ENCODE measurements at regions not wholly inside any gene's neighbourhood (a gene's known extent, or its start where the extent isn't known, plus 50 kb on each side); places are given as distances from the start of the nearest gene placed in this dataset.

- no peak overlapping the region for H3K4me3 Mint-ChIP-seq (ENCODE audit: unreplicated experiment)
- H3K27ac Mint-ChIP-seq (ENCODE audit: unreplicated experiment): no peak overlapping the region
- H3K9me3 Mint-ChIP-seq (ENCODE audit: unreplicated experiment): no peaks in the 10 kb centered on the region
Observed at GRCh38 chrX:74119016-74119910, 184.7 kb upstream of the ZCCHC13 start.

DNA sequence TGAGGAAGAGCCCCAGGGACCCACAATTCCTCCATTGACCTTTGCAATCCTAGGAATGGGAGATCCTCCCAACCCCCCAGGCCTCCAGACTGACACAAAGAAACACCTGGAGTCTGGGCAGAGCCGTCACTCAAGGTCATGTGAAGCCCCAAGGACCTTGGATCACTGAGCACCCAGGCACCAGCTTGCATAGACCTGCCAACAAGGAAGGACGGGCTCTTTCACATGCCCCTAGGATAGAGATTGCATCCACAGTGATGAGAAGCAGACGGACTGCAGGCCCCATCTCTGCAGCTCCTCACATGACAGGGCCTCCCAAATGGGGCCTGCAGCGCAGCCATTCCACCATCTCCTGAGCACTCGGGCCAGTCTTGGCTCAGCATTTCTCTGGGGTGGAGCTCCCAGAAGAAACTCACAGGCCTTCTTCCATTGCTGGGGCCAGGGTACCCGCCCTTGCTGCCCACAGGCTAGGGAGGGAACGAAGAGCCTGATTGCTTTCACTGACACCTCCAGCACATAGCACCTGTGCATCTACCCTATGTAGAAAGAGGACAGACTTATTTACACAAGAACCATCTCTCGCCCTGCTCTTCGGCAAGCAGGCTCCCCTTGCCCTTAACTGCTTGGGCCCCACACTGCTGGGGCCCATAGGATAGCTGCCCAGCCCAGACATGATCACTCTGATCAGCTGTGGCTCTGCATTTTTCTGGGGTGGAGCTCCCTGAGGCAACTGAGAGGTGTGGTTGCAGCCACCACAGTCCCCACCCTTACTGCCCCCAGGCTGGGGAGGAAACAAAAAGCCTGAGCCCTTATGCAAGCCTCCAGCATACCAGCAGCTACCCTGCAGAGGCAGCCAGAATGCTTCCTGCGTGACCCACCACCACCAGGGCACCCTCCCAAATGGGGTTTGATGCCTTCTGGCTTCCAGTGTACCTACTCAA is 185.7 kb upstream of the ZCCHC13 start:
- H3K9me3 Mint-ChIP-seq (ENCODE audit: unreplicated experiment): no peaks in the 10 kb centered on the region
- TF ChIP-seq, protein P1, sequence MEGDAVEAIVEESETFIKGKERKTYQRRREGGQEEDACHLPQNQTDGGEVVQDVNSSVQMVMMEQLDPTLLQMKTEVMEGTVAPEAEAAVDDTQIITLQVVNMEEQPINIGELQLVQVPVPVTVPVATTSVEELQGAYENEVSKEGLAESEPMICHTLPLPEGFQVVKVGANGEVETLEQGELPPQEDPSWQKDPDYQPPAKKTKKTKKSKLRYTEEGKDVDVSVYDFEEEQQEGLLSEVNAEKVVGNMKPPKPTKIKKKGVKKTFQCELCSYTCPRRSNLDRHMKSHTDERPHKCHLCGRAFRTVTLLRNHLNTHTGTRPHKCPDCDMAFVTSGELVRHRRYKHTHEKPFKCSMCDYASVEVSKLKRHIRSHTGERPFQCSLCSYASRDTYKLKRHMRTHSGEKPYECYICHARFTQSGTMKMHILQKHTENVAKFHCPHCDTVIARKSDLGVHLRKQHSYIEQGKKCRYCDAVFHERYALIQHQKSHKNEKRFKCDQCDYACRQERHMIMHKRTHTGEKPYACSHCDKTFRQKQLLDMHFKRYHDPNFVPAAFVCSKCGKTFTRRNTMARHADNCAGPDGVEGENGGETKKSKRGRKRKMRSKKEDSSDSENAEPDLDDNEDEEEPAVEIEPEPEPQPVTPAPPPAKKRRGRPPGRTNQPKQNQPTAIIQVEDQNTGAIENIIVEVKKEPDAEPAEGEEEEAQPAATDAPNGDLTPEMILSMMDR (IDR thresholded peaks at IDR 0.05; ENCODE audit: partially characterized antibody, unreplicated experiment): no peak
- no peak overlapping the region for H3K27ac Mint-ChIP-seq (ENCODE audit: unreplicated experiment)
- no peak overlapping the region for H3K4me3 Mint-ChIP-seq (ENCODE audit: unreplicated experiment)
- H3K27me3 Mint-ChIP-seq (ENCODE audit: unreplicated experiment): no peaks in the 10 kb centered on the region
- DNase-seq: no peak
- no peaks in the 10 kb centered on the region for H3K4me1 Mint-ChIP-seq (ENCODE audit: low read depth, unreplicated experiment)
- no peaks in the 10 kb centered on the region for H3K36me3 Mint-ChIP-seq (ENCODE audit: unreplicated experiment)

More at GRCh38 chrX:74119016-74119910, 184.7 kb upstream of the ZCCHC13 start:
- Mint-ChIP-seq H3K27me3 (ENCODE audit: unreplicated experiment) (no peaks in the 10 kb centered on the region), H3K36me3 (ENCODE audit: unreplicated experiment) (no peaks in the 10 kb centered on the region), H3K4me1 (ENCODE audit: low read depth, unreplicated experiment) (no peaks in the 10 kb centered on the region)
- TF ChIP-seq, protein P1 (IDR thresholded peaks at IDR 0.05; ENCODE audit: partially characterized antibody, unreplicated experiment): no peak
- DNase-seq: no peak

DNA sequence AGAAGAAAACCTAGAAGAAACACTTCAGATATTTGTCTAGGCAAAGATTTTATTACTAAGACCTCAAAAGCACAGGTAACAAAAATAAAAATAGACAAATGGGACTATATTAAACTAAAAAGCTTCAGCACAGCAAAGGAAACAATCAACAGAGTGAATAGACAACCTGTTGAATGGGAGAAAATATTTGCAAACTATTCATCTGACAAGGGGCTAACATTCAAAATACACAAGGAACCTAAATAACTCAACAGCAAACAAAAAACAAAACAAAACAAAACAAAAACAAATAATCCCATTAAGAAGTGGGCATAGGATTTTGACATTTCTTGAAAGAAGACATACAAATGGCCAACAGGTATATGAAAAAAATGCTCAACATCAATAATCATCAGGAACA is 192.7 kb upstream of the ZCCHC13 start:
- Mint-ChIP-seq H3K27me3 (ENCODE audit: unreplicated experiment) (peaks cover 2% of the 10 kb centered on the region), H3K9me3 (ENCODE audit: unreplicated experiment) (no peaks in the 10 kb centered on the region), H3K4me1 (ENCODE audit: low read depth, unreplicated experiment) (no peaks in the 10 kb centered on the region), H3K4me3 (ENCODE audit: unreplicated experiment) (no peak overlapping the region), H3K27ac (ENCODE audit: unreplicated experiment) (no peak overlapping the region), H3K36me3 (ENCODE audit: unreplicated experiment) (peaks cover 4% of the 10 kb centered on the region)
- TF ChIP-seq, protein P1 (IDR thresholded peaks at IDR 0.05; ENCODE audit: partially characterized antibody, unreplicated experiment): no peak
- no peak for DNase-seq

DNA sequence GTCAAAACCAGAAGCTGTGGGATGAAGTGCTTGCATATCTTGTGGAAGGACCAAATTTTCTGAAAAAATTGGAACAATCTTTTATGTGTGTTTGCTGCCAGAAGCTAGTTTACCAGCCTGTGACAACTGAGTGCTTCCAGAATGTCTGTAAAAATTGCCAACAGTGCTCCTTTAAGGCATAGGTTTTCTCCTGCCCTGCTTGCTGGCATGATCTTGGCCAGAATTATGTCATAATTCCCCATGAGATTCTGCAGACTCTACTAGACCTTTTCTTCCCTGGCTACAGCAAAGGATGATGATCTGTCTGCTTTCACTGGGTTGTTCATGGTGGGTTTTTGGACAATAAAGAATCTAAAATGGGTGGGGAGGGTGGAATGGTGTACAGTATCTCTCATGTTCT is 196.3 kb upstream of the ZCCHC13 start:
- Mint-ChIP-seq H3K27ac (ENCODE audit: unreplicated experiment) (no peak overlapping the region), H3K4me1 (ENCODE audit: low read depth, unreplicated experiment) (no peaks in the 10 kb centered on the region), H3K36me3 (ENCODE audit: unreplicated experiment) (peaks cover 9% of the 10 kb centered on the region), H3K27me3 (ENCODE audit: unreplicated experiment) (peaks cover 2% of the 10 kb centered on the region), H3K9me3 (ENCODE audit: unreplicated experiment) (no peaks in the 10 kb centered on the region), H3K4me3 (ENCODE audit: unreplicated experiment) (no peak overlapping the region)
- no peak for DNase-seq
- TF ChIP-seq, protein P1 (IDR thresholded peaks at IDR 0.05; ENCODE audit: partially characterized antibody, unreplicated experiment): no peak

All from glutamatergic neuron (in vitro differentiated cells).